NCI-H2196 treated with DMSO at 0.1 percent for 48 hours (cell line): ENCODE measurements at regions not wholly inside any gene's neighbourhood (a gene's known extent, or its start where the extent isn't known, plus 50 kb on each side); places are given as distances from the start of the nearest gene placed in this dataset.

ENCODE experiments used
- DNase-seq: peaks from one replicate; lab custom pipeline; 2025; ENCODE audit not compliant: unreplicated experiment; lab: John Stamatoyannopoulos, UW

DNA sequence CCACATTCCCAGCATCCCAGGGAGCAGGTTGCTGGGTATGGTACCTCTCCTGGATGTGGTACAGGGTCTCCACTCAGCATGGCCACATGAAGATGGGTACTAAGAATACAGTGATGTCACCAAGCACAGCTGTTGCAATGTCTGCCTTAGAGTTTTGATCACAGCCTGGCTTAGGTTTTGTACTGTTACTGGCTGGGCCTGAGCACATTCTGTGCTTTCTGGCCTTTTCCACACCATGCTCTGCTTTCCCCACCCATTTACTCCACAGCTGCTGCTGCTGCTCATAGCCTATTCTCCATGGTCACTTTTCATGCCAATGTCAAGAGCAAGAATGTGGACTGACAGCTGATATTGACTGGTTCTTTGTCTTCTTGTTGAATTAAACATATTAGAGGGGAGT lies 481.9 kb downstream of the ARHGEF28 start:
- DNase-seq, result no peak

- no peak for DNase-seq
Measured at GRCh38 chr5:74105126-74105780, 479.3 kb downstream of the ARHGEF28 start.

GRCh38 chr5:74103131-74104023 lies 477.4 kb downstream of the ARHGEF28 start:
- DNase-seq, result no peak

GRCh38 chr5:74100268-74100665 lies 474.3 kb downstream of the ARHGEF28 start:
- no peak for DNase-seq

GRCh38 chr5:74099538-74100267 lies 473.7 kb downstream of the ARHGEF28 start:
- no peak for DNase-seq

GRCh38 chr5:74098941-74099340 lies 472.9 kb downstream of the ARHGEF28 start:
- DNase-seq, result no peak

DNA sequence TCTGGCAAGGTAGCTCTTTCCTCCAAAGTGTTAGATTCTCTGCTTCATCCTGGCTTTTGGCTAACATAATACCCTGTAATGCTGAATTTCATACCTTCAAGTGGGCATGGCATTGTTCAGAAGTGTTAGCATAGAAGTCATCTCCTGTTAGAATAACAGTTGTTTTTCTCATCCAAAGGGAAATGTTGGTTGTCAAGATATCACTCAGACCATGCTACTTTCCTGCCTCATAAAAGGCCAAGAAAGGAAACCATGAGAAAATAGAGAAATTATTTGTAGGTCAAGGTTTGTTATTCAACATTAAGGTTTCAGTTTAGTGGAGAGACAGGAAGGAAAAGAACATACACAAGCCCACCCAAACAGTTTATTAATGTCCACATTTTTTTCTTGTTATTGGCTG lies 472.5 kb downstream of the ARHGEF28 start:
- no peak for DNase-seq

DNA sequence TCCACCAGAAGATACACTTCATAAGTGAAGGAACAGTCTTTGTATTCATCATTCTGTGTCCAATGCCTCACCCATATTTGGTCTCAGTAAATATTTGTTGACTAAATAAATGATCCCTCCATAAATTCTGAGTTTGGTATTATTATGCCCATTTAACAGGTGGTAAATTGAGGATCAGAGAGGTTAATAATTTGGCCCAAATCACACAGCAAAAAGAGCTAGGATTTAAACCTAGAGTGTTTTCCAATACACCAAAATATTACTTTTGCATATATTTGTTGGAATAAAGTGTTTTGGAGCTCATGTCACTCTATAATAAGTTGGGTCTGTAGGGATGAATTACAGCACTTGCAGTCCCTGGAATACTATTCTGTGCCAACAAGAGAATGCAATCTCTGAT lies 470.3 kb downstream of the ARHGEF28 start:
- no peak for DNase-seq

GRCh38 chr5:74095871-74096270 lies 469.9 kb downstream of the ARHGEF28 start:
- DNase-seq, result no peak

DNA sequence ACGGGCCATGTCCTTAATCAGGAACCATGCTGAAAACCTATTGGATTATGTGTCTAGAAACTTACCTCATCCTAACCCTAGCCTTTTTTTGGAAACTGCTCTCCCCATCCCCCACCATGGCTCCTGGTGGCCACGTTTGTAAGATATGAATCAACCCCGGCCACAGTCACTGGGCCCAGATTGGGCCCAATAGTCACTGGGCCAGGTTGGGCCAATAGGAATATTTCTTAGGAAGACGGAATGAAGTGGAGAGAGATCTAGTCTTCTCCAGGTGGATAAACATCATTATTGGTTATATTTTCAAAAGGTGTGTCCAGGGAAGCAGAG lies 468.7 kb downstream of the ARHGEF28 start:
- no peak for DNase-seq

DNA sequence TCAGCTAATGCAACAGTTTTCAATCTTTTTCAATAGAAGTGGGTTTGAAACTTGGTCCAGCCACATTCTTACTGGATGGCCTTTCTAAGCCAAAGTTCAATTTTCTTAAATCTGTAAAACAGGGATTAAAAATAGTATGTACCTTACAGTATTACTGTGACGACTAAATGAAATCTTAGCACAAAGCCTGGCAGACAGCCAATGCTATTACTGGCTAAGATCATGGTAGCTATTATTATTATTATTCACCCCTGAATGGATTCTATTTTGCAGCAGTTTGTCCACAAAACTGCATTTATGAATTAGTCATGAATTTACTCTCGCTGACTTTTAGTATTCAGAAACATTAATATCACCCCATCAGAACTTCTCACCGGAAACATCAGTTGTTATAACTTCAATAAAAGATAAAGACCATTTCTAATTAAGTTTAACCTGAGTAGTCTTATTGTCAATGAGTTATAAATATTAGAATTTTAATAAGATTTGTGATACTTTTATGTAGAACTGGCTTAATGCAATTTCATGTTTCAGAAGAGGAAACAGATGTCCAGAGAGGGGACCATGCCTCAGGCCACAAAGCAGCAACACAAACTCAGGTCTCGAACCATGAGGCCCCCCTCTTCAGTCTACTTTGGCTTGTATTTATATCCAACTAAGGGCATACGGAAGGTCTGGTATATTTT lies 468.2 kb downstream of the ARHGEF28 start:
- DNase-seq, result no peak

DNA sequence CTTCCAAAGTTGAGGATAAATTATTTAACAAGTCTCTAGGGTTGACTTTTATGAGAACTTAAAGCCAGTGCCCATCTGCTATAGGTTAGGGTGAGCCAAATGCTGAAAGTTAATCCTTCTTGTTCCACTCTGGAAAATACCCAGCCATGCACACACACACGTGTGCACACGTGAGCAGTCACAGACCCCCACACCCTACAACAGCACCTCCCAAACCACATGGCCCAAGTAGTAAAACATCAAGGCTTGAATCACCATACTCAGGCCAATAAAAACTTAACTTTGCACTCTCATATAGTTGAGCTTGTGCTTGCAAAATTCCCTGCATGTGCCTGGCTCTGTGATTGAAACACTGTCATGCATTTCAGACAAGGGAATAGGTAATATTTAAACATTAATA lies 467.6 kb downstream of the ARHGEF28 start:
- no peak for DNase-seq

- DNase-seq, result no peak
Measured at GRCh38 chr5:74092766-74093165, 466.8 kb downstream of the ARHGEF28 start.

DNA sequence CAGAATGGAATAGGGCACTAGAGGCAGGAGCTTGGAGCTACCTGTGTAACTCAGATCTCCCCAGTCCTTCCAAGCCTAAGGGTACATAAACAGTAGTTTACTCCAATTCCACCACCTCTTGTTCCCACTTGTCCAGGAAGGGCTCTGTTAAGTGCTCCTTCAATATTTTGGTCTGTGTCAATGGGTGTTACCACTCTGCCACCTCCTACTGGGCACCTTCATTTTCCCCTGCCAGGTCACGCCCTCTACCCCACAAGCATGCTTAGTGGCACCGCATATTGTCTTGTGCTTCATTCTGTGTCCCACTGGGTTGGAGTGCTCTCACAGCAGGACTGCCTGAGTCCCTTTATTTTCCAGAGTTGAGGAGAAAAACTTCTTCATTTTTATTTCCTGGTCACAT lies 459.8 kb downstream of the ARHGEF28 start:
- no peak for DNase-seq

- DNase-seq, result no peak
Measured at GRCh38 chr5:74085186-74085585, 459.2 kb downstream of the ARHGEF28 start.

DNA sequence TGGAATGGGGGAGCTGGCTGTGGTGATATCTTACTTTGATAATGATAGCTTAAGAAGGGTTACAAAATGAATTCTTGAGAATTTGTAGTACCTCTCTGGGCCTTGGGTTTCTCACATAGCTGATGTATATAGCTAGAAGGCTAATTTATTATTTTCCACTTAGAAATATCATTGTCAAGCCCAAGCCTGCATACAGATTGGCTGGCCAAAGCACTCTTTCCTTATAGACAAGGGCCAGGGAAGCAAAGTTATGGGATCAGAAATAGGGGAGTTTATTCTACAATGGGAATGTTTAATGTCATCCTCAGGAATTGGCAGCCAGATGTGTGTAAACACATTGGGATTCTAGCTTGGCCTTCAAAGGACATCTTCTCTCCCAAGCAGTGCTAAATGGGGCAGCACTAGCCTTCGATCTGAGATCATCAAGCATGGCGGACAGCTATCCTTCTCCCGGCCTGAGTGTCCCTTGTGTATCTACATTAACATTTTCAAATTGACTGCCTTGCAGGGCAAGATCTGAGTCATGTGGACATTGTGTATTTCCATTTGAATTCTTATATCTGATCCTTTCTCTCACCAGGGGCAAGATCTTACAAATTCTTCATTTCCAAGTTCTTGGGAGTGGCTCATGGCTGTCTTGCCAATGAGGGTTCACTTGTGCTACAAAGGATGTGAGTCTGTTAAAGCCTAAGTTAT lies 457.2 kb downstream of the ARHGEF28 start:
- DNase-seq, result no peak

GRCh38 chr5:74082512-74083055 lies 456.6 kb downstream of the ARHGEF28 start:
- DNase-seq, result peak; percentile 29

GRCh38 chr5:74081126-74081525 lies 455.1 kb downstream of the ARHGEF28 start:
- no peak for DNase-seq

DNA sequence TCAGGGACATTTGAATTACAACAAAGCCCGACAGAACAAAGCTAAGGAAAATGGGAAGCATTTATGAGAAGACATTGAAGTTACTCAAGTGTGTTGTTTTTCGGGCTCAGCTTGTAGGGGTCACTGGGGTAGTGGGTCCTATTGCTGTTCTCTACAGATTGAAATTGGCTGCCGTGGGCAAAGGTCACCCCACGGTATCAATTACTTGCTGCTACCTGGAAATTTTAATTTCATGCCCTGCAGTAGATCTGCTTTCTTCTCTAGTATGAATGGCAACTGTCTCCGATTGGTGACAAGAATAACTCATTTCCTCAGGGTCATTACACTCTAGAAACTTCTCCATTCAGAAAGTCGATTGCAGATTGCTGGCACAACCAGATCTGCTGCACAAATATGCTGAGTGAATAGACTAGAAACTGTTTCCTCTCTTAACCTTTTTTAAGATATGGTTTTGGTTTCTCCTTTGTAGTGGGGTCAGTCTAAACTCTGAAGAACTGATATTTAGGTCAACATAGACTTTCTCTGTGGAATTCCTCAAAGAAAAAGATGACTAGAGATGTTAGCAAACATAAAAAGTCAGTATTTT lies 454.1 kb downstream of the ARHGEF28 start:
- no peak for DNase-seq
